Uterus (tissue), 2 donors: ENCODE measurements at regions not wholly inside any gene's neighbourhood (a gene's known extent, or its start where the extent isn't known, plus 50 kb on each side); places are given as distances from the start of the nearest gene placed in this dataset.

ENCODE experiments used
- CTCF ChIP-seq, 4 experiments: fragments of 200-600 bp in 2 of 4; fragments of 450-650 bp in 2 of 4; sonication (generic) in 2 of 4; IDR thresholded peaks; one replicate each; pipeline ENCODE4 v1.5.1; 2016 to 2019; ENCODE audit warnings: antibody characterized with exemption in 4 of 4, mild to moderate bottlenecking in 2 of 4, moderate library complexity in 1 of 4
- POLR2A ChIP-seq, 2 donors: fragments of 450-650 bp; IDR thresholded peaks; one replicate each; pipeline ENCODE4 v1.6.1; 2016; ENCODE audit warnings: antibody characterized with exemption in 2 of 2, mild to moderate bottlenecking in 1 of 2, moderate library complexity in 1 of 2

- TF ChIP-seq CTCF (IDR thresholded peaks at IDR 0.05) (no peak), POLR2A (IDR thresholded peaks at IDR 0.05) (no peak)
Measured at GRCh38 chr13:26968431-26969341, 202.9 kb downstream of the USP12 start.
